B cell (primary cell): ENCODE measurements at regions not wholly inside any gene's neighbourhood (a gene's known extent, or its start where the extent isn't known, plus 50 kb on each side); places are given as distances from the start of the nearest gene placed in this dataset.

Experiments
- ATAC-seq: fragments of 200-7000 bp; cut with Tn5 transposase; one replicate; pipeline ENCODE4 v1.10.0; 2021; ENCODE audit warnings: low read depth, mild to moderate bottlenecking, moderate number of reproducible peaks, moderate library complexity
- CTCF ChIA-PET: fragments of 350-600 bp; sonication (Branson Sonifier 250); formaldehyde crosslinking; loops from one replicate; lab custom pipeline; 2021; ENCODE audit warnings: antibody characterized with exemption, inconsistent platforms; lab: Charles Lee
- POLR2A ChIA-PET: fragments of 350-600 bp; sonication (Branson Sonifier 250); formaldehyde crosslinking; loops from one replicate; lab custom pipeline; 2021; ENCODE audit warnings: antibody characterized with exemption; lab: Charles Lee
- DNase-seq: peaks from one replicate; pipeline ENCODE4 v3.0.0; 2013
- H2AFZ ChIP-seq: 2 replicates; pipeline ENCODE4 v1.6.1; 2012; ENCODE audit warnings: mild to moderate bottlenecking, low read depth, low read length; ENCODE audit not compliant: insufficient read depth, poor library complexity, severe bottlenecking
- H3K27ac ChIP-seq, 2 donors: 1 replicate in 1 of 2; 2 replicates in 1 of 2; pipeline ENCODE4 v1.5.1; 2012 to 2013; ENCODE audit warnings: low read length in 2 of 2, mild to moderate bottlenecking in 2 of 2, moderate library complexity in 1 of 2
- H3K27me3 ChIP-seq, 4 experiments: fragments of 200-600 bp in 1 of 4; sonication (generic) in 1 of 4; replicated peaks in 1 of 4; 1 replicate in 2 of 4; 2 replicates in 2 of 4; pipeline versions ENCODE4 v1.6.1 to v1.7.0; 2013 to 2016; ENCODE audit warnings: low read length in 3 of 4, mild to moderate bottlenecking in 2 of 4, mixed read lengths in 1 of 4, moderate library complexity in 1 of 4; ENCODE audit not compliant: insufficient read depth in 4 of 4, control insufficient read depth in 3 of 4; ENCODE audit errors: control extremely low read depth in 1 of 4
- H3K36me3 ChIP-seq, 2 experiments: replicated peaks in 1 of 2; 1 replicate in 1 of 2; 2 replicates in 1 of 2; pipeline versions ENCODE4 v1.6.1 to v1.7.1; 2013; ENCODE audit warnings: low read length in 1 of 2; ENCODE audit not compliant: insufficient read depth in 2 of 2, control insufficient read depth in 1 of 2; ENCODE audit errors: control extremely low read depth in 1 of 2, extremely low read depth in 1 of 2
- H3K4me1 ChIP-seq, 2 donors: fragments of 200-600 bp in 1 of 2; sonication (generic) in 1 of 2; 1 replicate in 1 of 2; 2 replicates in 1 of 2; pipeline versions ENCODE4 v1.5.1 to v1.6.1; 2013 to 2017; ENCODE audit warnings: low read length in 2 of 2; ENCODE audit not compliant: control insufficient read depth in 2 of 2, insufficient read depth in 2 of 2
- H3K4me2 ChIP-seq: replicated peaks from 2 replicates; pipeline ENCODE3; 2012; ENCODE audit warnings: mild to moderate bottlenecking, low read depth, low read length; ENCODE audit not compliant: poor library complexity, severe bottlenecking
- H3K4me3 ChIP-seq, 5 experiments: fragments of 200-600 bp in 1 of 5; sonication (generic) in 1 of 5; 1 replicate in 3 of 5; 2 replicates in 2 of 5; pipeline versions ENCODE4 v1.5.1 to v1.7.0; 2011 to 2016; ENCODE audit warnings: low read length in 4 of 5, mild to moderate bottlenecking in 4 of 5, low read depth in 2 of 5, control low read depth in 1 of 5, moderate library complexity in 1 of 5; ENCODE audit not compliant: insufficient read depth in 1 of 5; ENCODE audit errors: control extremely low read depth in 1 of 5, extremely low read depth in 1 of 5
- H3K79me2 ChIP-seq: fragments of 200-600 bp; sonication (generic); one replicate; pipeline ENCODE4 v1.6.0; 2016; ENCODE audit warnings: low read length; ENCODE audit not compliant: control insufficient read depth, insufficient read depth
- H3K9ac ChIP-seq: fragments of 200-600 bp; sonication (generic); 2 replicates; pipeline ENCODE4 v1.6.1; 2017; ENCODE audit warnings: mild to moderate bottlenecking, low read length, moderate library complexity
- H3K9me3 ChIP-seq, 3 donors: one replicate each; pipeline versions ENCODE4 v1.6.1 to v1.7.1; 2013; ENCODE audit warnings: low read length in 2 of 3; ENCODE audit not compliant: control insufficient read depth in 2 of 3, insufficient read depth in 1 of 3; ENCODE audit errors: control extremely low read depth in 1 of 3
- H4K20me1 ChIP-seq: 2 replicates; pipeline ENCODE4 v1.6.0; 2012; ENCODE audit warnings: mild to moderate bottlenecking, low read length; ENCODE audit not compliant: insufficient read depth, control insufficient read depth, poor library complexity, severe bottlenecking
- H3K27ac Mint-ChIP-seq: one replicate; pipeline ENCODE4 v1.8.0; 2021; ENCODE audit warnings: mixed read lengths
- H3K27me3 Mint-ChIP-seq: one replicate; pipeline ENCODE4 v1.8.0; 2021; ENCODE audit warnings: mixed read lengths
- H3K4me1 Mint-ChIP-seq: one replicate; pipeline ENCODE4 v1.8.0; 2021; ENCODE audit warnings: mixed read lengths
- H3K4me3 Mint-ChIP-seq: one replicate; pipeline ENCODE4 v1.8.0; 2021; ENCODE audit warnings: mixed read lengths
- H3K9me3 Mint-ChIP-seq: one replicate; pipeline ENCODE4 v1.8.0; 2022; ENCODE audit warnings: mixed read lengths; ENCODE audit not compliant: insufficient read depth
- CTCF ChIP-seq: fragments of 200-600 bp; IDR thresholded peaks from one replicate; pipeline ENCODE4 v1.8.0; 2022; ENCODE audit warnings: antibody characterized with exemption, mild to moderate bottlenecking
- EZH2 ChIP-seq: IDR thresholded peaks from 2 replicates; pipeline ENCODE4 v1.6.1; 2012; ENCODE audit warnings: borderline replicate concordance, low read depth, mild to moderate bottlenecking, moderate library complexity, low read length; ENCODE audit not compliant: insufficient read depth, poor library complexity, severe bottlenecking
- WGBS: methylation state at CpG from one replicate; pipeline ENCODE4 v1.1.5; 2013; ENCODE audit warnings: missing lambda C conversion rate; ENCODE audit not compliant: insufficient coverage; 5-methylcytosine and 5-hydroxymethylcytosine counted together
- intact Hi-C: fragments of 100-400 bp; cut with micrococcal nuclease; formaldehyde crosslinking; loops from one replicate; pipeline ENCODE4 v1.10.0; 2022

GRCh38 chr16:86638642-86639041 lies 60.3 kb downstream of the FOXL1 start:
- POLR2A ChIA-PET, result no interaction called here
- Histone ChIP-seq H3K9ac (no peak overlapping the region), H3K4me3 (no peak overlapping the region), H4K20me1 (no peaks in the 10 kb centered on the region), H3K36me3 (no peaks in the 10 kb centered on the region), H3K27me3 (no peaks in the 10 kb centered on the region), H3K79me2 (no peaks in the 10 kb centered on the region), H2AFZ (no peak overlapping the region), H3K27ac (no peak overlapping the region), H3K4me2 (no peak overlapping the region), H3K4me1 (no peaks in the 10 kb centered on the region), H3K9me3 (peaks cover 0 to 3% (median 0%) of the 10 kb centered on the region in 3 donors)
- Mint-ChIP-seq H3K4me1 (no peaks in the 10 kb centered on the region), H3K27me3 (peaks cover 6% of the 10 kb centered on the region), H3K4me3 (no peak overlapping the region), H3K27ac (no peak overlapping the region), H3K9me3 (no peaks in the 10 kb centered on the region)
- DNase-seq (no peak), ATAC-seq (no peak)
- TF ChIP-seq EZH2 (no peak), CTCF (no peak)
- intact Hi-C loops, result no loop called here
- 98% methylated on average over 10 of the region's 10 CpGs for WGBS
- CTCF ChIA-PET, result no interaction called here

- CTCF ChIA-PET, result no interaction called here
- Mint-ChIP-seq H3K9me3 (no peaks in the 10 kb centered on the region), H3K4me1 (no peaks in the 10 kb centered on the region), H3K27ac (no peak overlapping the region), H3K27me3 (peaks cover 6% of the 10 kb centered on the region), H3K4me3 (no peak overlapping the region)
- TF ChIP-seq EZH2, result no peak
- TF ChIP-seq CTCF, result no peak
- Histone ChIP-seq H3K4me3 (no peak overlapping the region), H3K27me3 (no peaks in the 10 kb centered on the region), H3K27ac (no peak overlapping the region), H3K4me1 (no peaks in the 10 kb centered on the region), H3K9me3 (peaks cover 0 to 3% (median 0%) of the 10 kb centered on the region in 3 donors), H4K20me1 (no peaks in the 10 kb centered on the region), H3K36me3 (no peaks in the 10 kb centered on the region), H3K79me2 (no peaks in the 10 kb centered on the region), H2AFZ (no peak overlapping the region), H3K9ac (no peak overlapping the region), H3K4me2 (no peak overlapping the region)
- DNase-seq, result no peak
- WGBS, result 85% methylated on average over 12 of the region's 12 CpGs
- no peak for ATAC-seq
- intact Hi-C loops, result no loop called here
- POLR2A ChIA-PET, result no interaction called here
Measured at GRCh38 chr16:86639354-86639753, 61.0 kb downstream of the FOXL1 start.
